CD4-positive, alpha-beta T cell treated with Interleukin-12 subunit alpha and Interleukin-12 subunit beta, for 1 hour (primary cell): ENCODE measurements at regions not wholly inside any gene's neighbourhood (a gene's known extent, or its start where the extent isn't known, plus 50 kb on each side); places are given as distances from the start of the nearest gene placed in this dataset.

Source experiments
- DNase-seq: peaks from one replicate; pipeline ENCODE4 v3.0.0-alpha.2; 2020

DNA sequence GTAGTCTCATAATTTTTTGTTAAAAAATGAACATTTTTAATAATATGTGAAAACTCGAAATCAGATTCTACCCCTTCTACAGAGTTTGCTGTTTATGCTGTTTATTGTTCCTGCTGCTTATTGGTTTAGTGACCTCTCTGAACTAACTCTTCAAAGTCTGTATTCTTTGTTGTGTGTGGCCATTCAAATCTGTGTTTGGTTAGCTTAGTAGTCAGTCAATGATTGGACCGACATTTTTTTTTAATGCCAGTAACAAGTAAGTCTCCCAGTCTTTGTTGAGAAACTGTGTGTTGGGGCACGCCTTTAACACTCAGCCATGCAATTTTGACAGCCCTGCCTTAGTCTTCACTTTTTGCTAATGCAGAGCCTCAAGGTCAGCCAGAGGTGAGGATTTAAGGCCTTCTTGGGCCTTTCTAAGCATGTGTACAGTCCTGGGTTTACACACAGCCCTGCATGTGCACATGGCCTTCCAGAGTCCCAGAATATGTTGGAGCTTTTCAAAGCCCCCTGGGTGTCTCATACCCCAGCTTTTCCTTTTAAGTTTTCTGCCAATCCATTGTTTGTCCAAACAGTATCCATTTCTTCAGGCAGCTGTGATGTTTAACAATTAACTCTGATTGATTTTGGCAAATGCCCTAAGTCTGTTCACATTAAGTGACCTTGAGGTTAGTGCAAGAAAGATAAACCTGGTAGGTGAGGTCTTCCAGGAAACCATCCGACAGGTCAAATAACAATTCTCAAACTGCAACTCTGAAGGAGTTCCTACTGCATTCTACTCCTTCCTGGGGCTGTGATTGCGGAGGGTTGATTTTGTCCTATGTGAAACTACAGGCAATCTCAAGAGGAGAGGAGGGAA, 389.3 kb downstream of the PMP22 start:
- DNase-seq: no peak

DNA sequence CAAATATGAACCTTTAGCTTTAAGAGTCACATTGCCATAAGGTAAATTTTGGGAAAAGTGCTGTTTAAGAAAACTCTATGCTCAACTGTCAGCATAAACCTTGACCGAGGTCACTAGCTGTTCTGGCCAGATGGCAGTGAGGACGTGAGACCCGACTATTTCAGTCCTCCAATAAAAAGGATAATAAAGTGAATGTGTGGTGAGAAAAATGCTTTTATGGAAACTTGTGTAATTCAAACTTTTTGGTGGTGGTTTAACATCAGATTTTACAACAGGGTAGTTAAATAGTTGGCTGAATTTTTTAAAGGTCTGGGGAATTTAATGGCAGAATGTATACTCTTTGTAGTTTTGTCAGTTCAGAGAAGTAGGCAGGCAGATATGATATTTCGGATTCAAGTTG, 391.1 kb downstream of the PMP22 start:
- DNase-seq: no peak

DNA sequence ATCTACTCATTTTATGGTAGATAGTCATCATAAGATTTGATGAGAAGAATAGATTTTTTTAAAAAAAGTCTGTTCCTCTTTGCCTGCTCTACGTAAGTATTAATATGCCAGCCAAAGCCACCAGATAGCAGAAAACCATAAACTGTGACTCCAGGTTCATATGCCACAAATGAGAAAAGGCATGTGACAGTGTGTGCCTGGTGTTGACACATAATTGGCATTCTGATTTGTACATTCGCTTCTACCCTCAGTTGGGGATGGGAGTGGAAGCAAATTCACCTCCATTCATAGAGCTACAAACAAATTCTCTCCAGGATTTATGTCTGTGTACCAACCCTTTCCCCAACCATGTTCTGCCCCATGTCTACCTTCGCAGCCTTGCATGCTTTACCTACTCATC, 391.6 kb downstream of the PMP22 start:
- DNase-seq: no peak

DNA sequence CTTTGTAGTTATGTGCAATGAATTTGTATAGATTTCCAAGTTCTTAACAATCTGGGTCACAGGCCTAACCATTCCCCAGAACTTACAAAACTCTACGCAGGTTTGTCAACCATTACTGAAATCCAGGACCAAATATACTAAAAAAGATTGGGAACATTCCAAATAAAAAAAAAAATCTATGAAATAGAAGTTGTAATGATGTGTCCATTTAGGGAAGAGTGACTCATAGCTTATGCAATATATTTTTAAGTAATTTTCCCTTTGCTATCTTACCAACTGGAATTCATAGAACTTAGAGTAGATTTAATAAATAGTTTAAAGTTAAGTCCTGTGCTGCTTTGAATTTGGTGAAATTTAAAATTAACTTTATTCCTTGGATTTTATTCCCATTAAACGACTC, 393.2 kb downstream of the PMP22 start:
- no peak for DNase-seq

DNA sequence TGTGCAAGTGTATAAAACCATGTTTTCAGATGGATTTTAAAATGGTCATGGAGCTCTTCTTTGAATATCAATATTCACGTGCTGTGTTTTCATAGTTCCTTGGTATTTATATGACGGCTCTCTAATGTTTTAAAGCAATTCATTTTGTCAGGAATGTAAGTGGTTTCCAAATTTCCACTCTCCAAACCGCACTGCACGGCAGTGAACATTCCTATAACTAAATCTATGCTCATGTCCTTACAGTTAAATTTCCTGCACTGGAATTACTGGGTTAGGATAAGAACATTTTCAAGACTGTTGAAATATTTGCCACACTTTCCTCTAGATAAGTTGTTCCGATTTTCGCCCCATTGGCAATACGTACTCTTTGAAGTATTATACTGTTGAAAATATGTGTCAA, 398.9 kb downstream of the PMP22 start:
- no peak for DNase-seq

DNA sequence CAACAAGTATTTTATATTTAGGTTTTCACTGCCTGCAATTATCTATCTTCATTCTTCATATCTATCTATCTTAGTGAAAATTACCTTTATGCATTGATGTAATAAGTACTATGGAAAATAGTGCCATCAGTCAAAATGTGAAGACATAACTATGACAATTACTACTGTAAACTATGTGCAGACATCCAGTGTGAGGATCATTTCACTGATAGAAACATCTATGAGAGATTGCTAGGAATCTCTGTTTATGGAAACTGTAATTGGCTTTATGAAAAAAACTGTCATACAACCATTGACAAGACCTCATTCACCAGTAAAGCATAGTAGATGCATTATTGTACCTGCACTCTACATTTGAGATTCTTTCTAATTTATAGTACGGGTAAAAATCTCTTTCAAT, 401.0 kb downstream of the PMP22 start:
- no peak for DNase-seq

DNA sequence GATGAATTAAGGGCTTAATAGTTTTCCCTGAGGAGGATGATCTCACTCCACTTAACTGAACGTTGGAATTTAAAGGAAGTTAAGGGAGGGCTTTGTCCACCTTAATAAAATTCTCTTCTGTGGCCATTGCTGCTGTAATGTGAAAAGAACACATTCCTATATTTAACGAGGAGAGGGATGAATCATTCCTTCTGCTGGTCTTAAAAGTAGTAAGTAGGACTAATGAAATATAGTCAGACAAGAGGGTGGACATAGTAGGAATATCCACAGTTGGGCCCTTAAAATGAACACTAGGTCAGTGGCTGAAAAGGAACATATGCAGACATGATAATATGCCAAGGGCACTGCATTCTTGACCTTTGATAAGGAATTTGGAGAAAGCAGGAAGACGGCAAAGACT, 405.6 kb downstream of the PMP22 start:
- DNase-seq: no peak

DNA sequence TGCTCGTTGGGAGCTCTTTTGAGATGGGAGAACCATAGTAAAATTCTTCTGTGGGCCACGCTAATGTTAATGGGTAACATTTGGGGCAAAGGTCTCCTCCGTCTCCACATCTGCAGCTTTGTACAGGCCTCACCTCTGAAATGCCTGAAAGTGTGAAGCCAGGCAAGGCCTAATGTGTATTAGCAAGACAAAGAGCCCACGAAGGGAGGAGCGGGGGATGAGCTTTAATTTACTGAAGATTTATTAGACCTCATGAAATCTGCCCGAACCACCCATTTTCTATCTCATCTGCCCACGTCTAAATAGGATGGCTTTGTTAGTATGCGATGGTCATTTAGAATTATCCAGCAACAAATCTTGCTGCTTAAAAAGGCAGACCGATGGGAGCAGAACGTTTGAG, 408.9 kb downstream of the PMP22 start:
- no peak for DNase-seq

DNA sequence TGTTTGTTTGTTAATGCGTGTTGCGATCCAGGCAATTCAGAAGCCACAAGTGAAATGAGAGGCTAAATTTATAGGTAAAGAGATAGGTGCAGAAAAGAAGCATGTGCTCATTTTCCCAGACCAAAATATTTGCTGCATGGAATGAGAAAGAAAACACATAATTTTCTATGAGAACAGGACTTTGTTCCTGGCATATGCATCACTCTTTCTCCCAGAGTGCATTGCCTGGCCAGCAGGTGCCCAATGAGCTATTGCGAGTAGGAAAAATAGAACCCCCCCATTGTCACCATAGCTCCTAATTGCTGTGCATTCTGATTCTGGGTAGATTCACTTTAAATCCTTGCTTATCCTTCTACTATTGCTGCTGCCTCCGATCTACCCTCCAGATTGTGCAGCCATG, 410.4 kb downstream of the PMP22 start:
- DNase-seq: no peak

DNA sequence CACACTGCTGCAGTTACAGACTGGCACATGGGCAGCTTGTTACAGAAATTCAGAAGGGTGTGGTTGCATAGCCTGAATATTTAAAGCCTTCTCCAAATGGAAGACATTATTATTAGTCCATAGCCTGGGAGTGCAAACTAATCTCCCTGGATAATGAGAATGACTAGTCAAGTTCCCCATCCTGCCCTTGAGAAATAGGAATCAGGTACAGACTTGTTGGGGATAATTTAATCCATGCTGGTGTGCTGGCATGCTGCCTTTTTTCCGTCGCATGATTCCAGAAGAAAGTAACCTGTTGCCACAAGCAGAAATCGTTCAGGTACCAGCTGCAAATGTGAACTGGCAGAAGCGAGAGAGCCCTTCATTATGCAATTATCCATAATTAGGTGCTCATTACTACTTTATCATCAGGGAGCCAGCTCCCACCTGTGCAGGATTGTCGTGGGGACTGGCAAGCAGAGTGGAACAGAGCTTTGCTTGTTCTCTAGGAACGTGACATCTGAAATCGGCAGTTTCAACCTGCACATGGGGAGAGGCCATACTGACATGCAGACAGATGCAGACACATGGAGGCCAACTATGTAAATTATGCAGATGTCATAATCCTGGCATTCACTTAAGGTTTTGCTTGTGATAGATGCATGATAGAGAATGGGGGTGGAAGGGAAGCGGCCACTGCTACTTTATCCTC, 419.4 kb downstream of the PMP22 start:
- DNase-seq: no peak

DNA sequence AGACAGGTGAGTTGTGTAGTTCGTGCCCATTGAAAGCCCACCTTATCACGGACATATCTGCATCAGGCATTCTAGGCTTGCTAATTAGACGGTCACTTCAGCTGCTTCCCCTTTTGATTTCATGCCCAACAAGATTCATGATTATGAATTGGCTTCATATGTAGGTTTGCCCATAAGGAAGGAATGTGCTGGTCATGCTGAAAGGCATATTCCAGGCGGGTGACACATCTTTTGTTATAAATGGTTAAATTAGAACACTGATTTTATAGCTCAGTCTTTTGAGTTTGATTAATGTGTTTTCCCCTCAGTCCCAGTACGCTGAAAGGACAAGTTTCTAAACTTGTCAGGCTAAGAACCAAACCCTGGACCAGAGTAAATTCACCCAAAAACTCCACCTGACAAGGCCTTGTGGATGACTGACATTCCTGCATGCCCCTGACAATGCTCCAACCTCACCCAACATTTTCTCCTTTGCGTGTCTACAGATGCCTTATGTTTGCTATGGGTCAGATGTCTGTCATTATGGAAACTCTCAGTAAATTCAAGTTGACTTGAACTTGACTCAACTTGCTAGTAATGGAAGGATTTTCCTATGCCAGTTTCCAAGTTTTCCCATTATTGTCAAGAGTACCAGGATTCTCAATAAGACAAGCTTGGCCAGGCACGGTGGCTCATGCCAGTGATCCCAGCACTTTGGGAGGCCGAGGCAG, 421.9 kb downstream of the PMP22 start:
- DNase-seq: no peak

DNA sequence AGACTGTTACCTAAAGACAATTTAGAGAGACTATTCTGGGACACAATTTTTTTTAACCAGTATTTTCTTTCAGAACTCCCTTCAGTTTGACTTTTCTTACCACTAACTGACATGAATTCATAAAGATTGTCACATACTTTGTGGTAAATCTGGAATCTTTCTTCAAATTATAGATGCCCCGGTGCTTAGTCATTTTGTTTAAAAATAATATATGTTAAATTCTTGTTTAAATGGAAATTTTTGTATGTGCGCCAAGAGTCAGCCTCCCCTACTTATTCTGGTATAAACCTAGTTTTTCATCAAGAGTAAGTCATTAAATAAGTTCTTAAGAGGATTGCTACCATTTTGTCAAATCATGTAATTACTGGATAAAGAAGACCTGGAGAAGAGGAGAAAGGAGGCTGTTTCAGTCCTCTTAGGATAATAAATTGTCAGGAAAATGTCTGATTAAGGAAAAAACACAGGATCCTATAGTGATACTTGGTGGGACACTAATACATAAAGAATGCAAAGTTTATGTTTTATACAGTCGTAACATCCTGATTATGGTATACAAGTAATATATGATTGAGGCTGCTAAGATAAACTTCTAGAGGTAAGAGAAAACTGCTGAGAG, 424.4 kb downstream of the PMP22 start:
- no peak for DNase-seq

DNA sequence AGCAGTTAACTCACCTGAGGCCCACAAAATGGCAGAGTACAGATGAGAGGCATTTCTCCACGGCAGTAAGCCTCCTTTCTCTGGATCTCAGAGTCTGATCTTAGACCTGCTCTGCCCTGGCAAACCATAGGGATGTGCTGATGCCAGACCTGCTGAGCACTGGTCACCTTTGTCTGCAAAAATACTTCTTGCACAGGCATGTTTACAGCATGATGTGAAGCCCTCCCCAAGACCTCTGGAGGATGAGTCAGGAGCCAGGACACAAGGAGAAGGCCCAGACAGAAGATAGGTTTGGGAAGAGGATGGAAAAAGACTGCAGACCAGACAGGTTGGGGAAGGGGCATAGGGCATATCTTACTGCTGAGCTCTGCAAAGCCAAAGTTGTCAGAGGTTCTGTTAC, 426.6 kb downstream of the PMP22 start:
- DNase-seq: no peak

DNA sequence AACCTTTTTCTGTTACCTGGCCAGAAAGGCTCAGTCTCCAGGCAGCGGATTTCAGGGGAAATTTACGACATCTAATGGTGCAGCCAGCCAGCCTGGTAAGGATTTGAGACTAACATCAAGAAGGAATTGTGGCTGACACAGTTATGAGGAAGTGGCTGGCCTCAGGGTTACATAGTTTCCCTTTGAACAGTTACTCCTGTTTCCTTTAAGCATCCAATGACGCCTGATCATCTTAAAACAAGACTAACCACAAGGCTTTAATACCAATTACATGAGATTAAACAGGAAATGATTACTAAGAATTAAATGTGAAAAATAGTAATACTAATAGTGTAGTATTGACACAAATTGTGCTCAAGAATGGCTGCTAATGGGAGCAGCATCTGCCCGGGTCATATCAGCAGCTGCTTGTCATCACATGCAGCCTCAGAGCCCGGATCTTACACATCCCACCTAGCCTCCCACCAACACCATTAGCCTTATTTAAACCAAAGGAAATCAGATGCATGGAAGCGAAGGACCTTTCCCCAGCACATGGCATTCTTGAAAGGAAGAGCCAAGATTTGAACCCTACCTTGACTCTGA, 431.8 kb downstream of the PMP22 start:
- no peak for DNase-seq

DNA sequence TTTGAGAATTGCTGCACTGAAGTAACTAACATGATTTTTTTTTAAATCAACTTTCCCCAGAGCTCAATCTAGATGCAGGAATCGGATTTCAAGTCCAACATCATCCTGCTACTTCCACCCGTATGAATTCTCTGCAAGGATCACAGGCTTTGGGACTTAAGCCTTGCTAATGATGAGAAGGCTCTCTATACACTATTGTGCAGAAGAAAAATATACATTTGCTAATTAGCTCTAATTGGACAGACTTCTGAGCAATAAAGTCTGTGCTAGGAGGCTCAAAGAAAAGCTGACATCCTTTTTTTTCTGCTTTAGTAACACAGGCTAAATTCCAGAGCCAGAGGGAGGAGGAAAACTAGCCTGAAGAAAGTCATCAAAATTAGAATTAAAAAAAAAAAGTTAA, 433.6 kb downstream of the PMP22 start:
- no peak for DNase-seq

DNA sequence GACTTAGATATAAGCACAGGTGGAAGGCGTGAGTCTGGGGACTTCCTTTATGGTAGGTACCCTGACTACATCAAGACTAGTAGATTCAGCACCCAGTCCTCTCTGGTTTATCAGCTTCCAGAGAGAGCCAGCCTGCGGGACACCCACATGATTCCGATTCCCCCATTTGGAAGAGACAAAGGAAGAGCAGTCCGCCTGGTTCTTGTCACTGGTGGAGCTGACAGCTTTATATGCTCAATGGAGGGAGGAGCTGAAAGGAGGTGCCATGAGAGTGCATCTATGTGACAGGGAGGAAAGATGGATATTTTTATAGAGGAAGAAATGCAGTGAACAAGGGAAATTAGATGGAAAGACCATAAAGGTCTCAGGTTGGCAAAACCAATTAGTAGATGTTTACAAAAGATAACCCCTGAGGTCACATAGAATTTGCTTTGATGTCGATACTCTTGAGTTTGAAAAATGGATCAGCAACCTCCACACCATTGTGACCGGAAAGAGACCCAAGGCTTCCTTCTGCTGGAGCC, 437.7 kb downstream of the PMP22 start:
- no peak for DNase-seq

DNA sequence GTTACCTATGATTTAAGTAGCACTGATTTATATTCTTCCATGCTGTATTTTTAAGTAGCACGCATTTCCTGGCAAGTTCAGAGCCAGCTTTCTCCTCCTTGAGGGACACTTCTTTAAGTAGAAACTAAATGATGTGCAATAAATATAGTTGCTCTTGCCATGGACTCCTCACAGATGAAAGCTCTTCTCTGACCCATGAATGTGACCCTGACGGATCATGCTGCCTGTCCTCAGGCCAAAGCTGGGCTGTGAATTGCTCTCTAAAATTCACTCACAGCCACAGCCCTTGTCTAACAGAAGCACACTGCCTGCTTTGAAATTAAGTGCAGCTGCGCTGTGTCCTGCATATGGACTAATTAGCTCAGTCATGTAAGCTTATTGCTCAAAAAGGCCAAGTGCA, 438.8 kb downstream of the PMP22 start:
- no peak for DNase-seq

DNA sequence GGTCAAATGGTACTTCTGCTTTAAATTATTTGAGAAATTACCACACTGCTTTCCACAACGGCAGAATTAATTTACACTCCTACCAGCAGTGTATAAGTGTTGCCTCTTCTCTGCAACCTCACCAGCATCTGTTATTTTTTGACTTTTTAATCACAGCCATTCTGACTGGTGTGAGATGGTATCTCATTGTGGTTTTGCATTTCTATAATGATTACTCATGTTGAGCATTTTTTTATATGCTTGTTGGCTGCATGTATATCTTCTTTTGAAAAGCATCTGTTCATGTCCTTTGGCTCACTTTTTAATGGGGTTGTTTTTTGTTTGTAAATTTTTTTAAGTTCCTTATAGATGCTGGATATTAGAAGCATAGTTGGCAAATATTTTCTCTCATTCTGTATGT, 446.7 kb downstream of the PMP22 start:
- DNase-seq: no peak

DNA sequence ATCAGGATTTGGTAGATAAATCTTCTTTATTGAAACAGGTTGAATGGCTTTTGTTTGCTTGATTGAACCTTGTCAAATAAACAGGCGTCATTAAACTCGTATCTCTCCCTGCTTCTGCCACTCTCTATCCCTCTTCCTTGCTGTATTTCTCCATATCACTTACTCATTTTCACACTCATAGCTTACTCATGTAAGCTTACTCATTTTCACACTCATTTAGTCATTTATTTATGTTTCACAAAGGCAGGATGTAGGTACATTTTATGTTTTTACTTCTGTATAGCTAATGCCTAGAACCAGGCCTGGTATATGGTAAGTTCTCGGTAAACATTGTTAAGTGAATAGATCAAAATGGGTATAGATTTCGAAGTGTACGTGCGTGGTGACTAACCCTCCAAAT, 450.0 kb downstream of the PMP22 start:
- no peak for DNase-seq

DNA sequence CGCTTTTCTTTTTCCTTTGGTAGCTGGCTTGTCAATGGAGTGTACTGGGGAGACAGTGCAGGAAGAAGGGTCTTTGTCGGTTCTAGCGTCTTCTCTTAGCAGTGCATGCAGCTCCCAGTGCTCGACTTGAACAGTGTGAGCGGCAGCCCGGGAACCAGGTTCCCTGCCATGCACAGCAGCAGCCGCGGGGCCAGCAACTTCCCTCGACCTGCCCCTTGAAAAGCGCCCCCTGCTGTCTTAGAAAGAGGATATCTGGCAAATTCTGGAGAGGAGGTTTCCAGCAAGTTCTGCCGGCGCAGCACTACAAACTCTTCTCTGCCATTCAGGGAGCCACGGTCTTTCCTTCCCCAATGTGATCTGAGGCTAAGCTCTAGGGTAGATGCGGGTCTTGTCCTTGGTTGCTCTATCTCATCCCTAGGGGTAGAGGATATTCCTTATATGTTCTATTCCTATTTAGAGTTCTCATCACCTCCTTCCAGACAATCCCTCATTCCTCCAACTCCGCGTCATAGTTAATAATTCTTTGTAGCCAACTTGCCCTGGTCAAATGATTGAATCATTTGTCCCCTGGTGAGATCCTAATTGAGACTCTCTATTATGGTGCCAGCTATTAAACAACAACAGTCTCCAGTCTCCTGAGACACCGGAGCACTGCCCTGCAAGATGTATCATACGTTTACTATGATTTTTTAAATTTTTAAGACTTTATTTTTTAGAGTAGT, 451.3 kb downstream of the PMP22 start:
- DNase-seq: peak; percentile 29

DNA sequence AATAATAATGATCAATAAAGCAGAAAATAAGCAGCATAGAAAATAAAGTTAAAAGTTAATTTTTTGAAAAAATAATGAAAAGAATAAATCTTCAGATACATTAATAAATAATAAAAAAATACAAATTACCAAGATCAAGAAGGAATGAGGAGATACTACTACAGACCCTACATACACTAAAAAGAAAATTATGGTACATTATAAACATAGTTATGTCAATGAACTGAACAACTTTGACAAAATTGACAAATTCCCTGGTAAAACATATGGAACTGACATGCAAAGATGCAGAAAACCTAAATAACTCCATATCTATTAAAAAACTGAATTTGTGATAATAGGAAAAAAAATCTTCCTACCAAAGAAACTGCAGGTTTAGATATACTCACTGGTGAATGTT, 456.7 kb downstream of the PMP22 start:
- no peak for DNase-seq

DNA sequence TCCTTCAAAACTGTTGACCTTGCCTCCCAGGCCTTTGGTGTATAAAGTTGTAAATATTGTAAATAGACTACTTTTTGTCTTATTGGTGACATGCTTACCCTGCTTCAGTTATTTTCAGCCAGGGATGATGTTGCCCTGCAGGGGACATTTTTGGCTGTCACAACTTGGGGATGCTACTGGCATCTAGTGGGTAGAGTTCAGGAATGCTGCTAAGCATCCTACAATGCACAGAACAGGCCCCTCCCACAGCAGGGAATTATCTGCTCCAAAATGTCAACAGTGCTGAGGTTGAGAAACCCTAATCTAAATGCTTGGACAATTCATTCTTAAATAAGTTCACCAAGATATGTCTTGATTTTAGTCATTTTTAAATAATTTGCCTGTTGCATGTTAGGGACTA, 459.8 kb downstream of the PMP22 start:
- no peak for DNase-seq
